Glutamatergic neuron (in vitro differentiated cells): ENCODE measurements at regions not wholly inside any gene's neighbourhood (a gene's known extent, or its start where the extent isn't known, plus 50 kb on each side); places are given as distances from the start of the nearest gene placed in this dataset.
A peak's percentile ranks its signal among the peaks of the same experiment; 100 is the strongest.

Source experiments
- DNase-seq: peaks from one replicate; pipeline ENCODE4 v3.0.0; 2022
- H3K27ac Mint-ChIP-seq: one replicate; pipeline ENCODE4 v1.8.0; 2020; ENCODE audit warnings: mild to moderate bottlenecking, mixed read lengths, inconsistent platforms; ENCODE audit not compliant: unreplicated experiment
- H3K27me3 Mint-ChIP-seq: one replicate; pipeline ENCODE4 v1.8.0; 2020; ENCODE audit warnings: mild to moderate bottlenecking, moderate library complexity, mixed read lengths, inconsistent platforms; ENCODE audit not compliant: unreplicated experiment
- H3K36me3 Mint-ChIP-seq: one replicate; pipeline ENCODE4 v1.8.0; 2020; ENCODE audit warnings: mild to moderate bottlenecking, mixed read lengths, inconsistent platforms; ENCODE audit not compliant: unreplicated experiment
- H3K4me1 Mint-ChIP-seq: one replicate; pipeline ENCODE4 v1.8.0; 2020; ENCODE audit warnings: mild to moderate bottlenecking, low read depth, mixed read lengths, inconsistent platforms; ENCODE audit not compliant: unreplicated experiment
- H3K4me3 Mint-ChIP-seq: one replicate; pipeline ENCODE4 v1.8.0; 2020; ENCODE audit warnings: mild to moderate bottlenecking, mixed read lengths, inconsistent platforms; ENCODE audit not compliant: unreplicated experiment
- H3K9me3 Mint-ChIP-seq: one replicate; pipeline ENCODE4 v1.8.0; 2020; ENCODE audit warnings: mild to moderate bottlenecking, moderate library complexity, mixed read lengths, inconsistent platforms; ENCODE audit not compliant: unreplicated experiment
- TF ChIP-seq, protein P1 (sequence below): fragments of 200-600 bp; sonication (generic); IDR thresholded peaks from one replicate; pipeline ENCODE4 v1.5.0; 2021; ENCODE audit not compliant: partially characterized antibody, unreplicated experiment

DNA sequence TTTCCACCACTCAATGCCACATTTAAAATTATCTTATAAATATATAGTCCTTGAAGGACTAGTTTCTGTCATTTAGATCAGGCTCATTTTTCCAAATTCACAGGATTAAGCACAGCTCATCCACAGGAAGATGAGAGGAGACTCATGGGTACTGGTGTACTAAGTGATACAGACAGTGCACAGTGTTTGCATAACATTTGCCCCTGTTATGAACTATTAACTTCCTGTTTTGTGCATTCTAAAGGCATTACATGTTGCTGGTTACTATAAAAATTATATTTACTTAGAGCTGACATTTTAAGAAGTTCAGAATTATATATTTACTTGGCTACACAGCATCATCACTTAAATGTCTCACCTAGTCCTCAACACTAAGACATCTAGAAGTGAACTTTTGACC is 772.0 kb downstream of the TECRL start:
- no peak overlapping the region for H3K4me3 Mint-ChIP-seq
- no peak overlapping the region for H3K27ac Mint-ChIP-seq
- TF ChIP-seq, protein P1, sequence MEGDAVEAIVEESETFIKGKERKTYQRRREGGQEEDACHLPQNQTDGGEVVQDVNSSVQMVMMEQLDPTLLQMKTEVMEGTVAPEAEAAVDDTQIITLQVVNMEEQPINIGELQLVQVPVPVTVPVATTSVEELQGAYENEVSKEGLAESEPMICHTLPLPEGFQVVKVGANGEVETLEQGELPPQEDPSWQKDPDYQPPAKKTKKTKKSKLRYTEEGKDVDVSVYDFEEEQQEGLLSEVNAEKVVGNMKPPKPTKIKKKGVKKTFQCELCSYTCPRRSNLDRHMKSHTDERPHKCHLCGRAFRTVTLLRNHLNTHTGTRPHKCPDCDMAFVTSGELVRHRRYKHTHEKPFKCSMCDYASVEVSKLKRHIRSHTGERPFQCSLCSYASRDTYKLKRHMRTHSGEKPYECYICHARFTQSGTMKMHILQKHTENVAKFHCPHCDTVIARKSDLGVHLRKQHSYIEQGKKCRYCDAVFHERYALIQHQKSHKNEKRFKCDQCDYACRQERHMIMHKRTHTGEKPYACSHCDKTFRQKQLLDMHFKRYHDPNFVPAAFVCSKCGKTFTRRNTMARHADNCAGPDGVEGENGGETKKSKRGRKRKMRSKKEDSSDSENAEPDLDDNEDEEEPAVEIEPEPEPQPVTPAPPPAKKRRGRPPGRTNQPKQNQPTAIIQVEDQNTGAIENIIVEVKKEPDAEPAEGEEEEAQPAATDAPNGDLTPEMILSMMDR = no peak
- no peak for DNase-seq
- no peaks in the 10 kb centered on the region for H3K9me3 Mint-ChIP-seq
- no peaks in the 10 kb centered on the region for H3K36me3 Mint-ChIP-seq
- no peaks in the 10 kb centered on the region for H3K4me1 Mint-ChIP-seq
- no peaks in the 10 kb centered on the region for H3K27me3 Mint-ChIP-seq

DNA sequence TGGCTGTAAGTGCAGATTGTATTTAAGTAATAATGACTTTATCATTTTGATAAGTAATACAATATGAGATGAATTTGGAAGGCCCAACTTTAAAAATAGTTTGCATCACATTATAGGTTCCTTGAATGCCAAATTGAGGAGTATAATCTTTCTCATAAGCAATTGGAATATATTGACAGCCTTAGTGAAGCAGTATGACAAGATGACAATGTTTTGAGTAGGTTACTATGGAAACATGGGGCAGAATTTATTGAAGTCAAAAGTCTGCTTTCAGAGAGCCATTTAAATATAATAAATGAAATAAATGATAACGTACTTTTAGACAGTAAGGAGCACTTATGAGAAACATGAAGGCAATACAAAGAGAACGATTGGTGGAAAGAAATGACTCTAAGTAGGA is 776.4 kb downstream of the TECRL start:
- H3K27me3 Mint-ChIP-seq = no peaks in the 10 kb centered on the region
- no peak overlapping the region for H3K27ac Mint-ChIP-seq
- peaks cover 1% of the 10 kb centered on the region for H3K9me3 Mint-ChIP-seq
- H3K4me1 Mint-ChIP-seq = no peaks in the 10 kb centered on the region
- no peak for DNase-seq
- no peaks in the 10 kb centered on the region for H3K36me3 Mint-ChIP-seq
- no peak overlapping the region for H3K4me3 Mint-ChIP-seq
- TF ChIP-seq, protein P1 = no peak

DNA sequence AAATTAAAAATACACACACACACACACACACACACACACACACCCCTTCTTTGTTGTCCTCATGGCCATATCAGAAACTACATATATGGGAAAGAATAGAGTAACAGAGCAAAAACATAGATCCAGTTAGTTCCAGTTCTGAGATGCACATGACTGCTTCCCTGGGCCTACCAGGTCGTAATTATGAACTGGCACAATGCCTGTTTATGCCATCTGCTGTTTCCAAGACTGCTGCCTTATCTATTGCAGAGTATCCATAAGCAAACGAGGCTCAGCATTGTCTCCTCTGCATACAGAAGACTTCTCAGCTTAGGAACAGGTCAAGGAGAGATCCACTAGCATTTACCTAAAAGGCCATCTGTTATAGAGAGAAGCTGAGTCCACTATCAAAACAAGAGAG is 789.0 kb downstream of the TECRL start:
- TF ChIP-seq, protein P1 = no peak
- Mint-ChIP-seq H3K27me3 (no peaks in the 10 kb centered on the region), H3K4me1 (peaks cover 5% of the 10 kb centered on the region), H3K36me3 (no peaks in the 10 kb centered on the region), H3K9me3 (no peaks in the 10 kb centered on the region), H3K27ac (peak overlapping the region; percentile 11), H3K4me3 (no peak overlapping the region)
- no peak for DNase-seq

DNA sequence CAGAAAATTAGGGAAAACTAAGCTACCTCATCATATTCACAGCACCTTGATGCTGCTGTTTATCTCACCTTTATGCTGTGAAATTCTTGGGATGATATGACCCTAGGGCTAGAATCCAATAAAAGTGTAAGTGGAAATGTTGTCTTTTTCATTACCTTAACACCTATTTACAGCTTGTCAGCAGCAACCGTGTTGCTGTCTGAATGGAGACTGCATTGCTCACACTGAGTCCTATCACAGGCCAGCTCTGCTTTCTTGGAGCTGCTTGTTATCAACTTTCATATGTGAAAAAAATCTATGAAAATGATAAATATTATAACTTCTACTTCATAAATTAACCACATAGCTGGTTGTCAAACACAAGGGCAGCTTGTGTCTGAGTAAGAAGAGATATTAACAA is 789.5 kb downstream of the TECRL start:
- H3K4me3 Mint-ChIP-seq = no peak overlapping the region
- no peak for DNase-seq
- TF ChIP-seq, protein P1 = no peak
- H3K27ac Mint-ChIP-seq = no peak overlapping the region
- H3K4me1 Mint-ChIP-seq = peaks cover 5% of the 10 kb centered on the region
- no peaks in the 10 kb centered on the region for H3K36me3 Mint-ChIP-seq
- H3K9me3 Mint-ChIP-seq = no peaks in the 10 kb centered on the region
- H3K27me3 Mint-ChIP-seq = no peaks in the 10 kb centered on the region

DNA sequence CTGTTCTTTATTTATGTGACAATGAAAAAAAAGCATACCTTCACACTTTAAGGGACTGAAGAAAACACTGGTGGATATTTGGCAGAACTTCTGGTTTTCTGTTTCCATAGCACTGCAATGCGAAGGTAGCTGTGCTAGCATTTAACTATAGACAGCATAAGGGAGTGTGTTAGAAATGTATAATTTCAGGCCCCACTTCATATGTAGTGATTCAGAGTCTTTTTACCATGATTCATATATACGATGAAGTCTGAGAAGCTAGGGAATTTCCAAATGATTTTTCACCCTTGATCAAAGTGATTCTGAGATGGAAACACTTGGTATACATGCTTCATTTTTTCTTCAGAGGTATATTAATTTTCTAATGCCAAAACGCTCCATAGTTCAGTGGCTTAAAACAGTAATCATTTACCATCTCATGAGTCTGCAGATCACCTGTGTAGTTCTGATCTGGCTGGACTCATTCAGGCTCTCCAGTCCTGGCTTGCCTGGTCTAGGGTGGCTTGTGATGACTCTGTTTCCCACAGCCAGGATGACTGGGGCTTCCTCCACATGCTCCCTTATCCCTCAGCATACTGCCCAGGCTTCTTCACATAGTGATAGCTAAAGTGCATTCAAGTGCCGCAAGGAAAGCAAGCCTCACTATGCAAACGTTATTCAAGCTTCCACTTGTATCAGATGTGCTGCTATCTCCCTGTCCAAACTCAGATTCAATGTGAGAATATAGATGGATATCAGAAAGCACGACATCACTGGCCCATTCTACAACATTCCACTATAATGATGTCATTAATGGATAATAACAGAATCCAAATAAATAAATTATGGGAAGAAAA is 790.1 kb downstream of the TECRL start:
- no peak overlapping the region for H3K27ac Mint-ChIP-seq
- no peaks in the 10 kb centered on the region for H3K36me3 Mint-ChIP-seq
- peaks cover 5% of the 10 kb centered on the region for H3K4me1 Mint-ChIP-seq
- H3K27me3 Mint-ChIP-seq = no peaks in the 10 kb centered on the region
- TF ChIP-seq, protein P1 = no peak
- no peak overlapping the region for H3K4me3 Mint-ChIP-seq
- no peaks in the 10 kb centered on the region for H3K9me3 Mint-ChIP-seq
- DNase-seq = no peak
